Endothelial cell of umbilical vein (primary cell): ENCODE measurements at regions not wholly inside any gene's neighbourhood (a gene's known extent, or its start where the extent isn't known, plus 50 kb on each side); places are given as distances from the start of the nearest gene placed in this dataset.

ENCODE experiments used
- CTCF ChIP-seq, 2 donors: IDR thresholded peaks; 1 replicate in 1 of 2; 2 replicates in 1 of 2; pipeline ENCODE4 v1.5.1; 2011; ENCODE audit warnings: low read length in 2 of 2, mild to moderate bottlenecking in 2 of 2, moderate library complexity in 2 of 2, control low read depth in 1 of 2, inconsistent platforms in 1 of 2, low read depth in 1 of 2; ENCODE audit not compliant: insufficient read depth in 1 of 2; ENCODE audit errors: extremely low read depth in 1 of 2
- EZH2 ChIP-seq: IDR thresholded peaks from 2 replicates; pipeline ENCODE4 v1.6.1; 2012; ENCODE audit warnings: borderline replicate concordance, low read depth, mild to moderate bottlenecking, moderate library complexity, low read length, inconsistent platforms; ENCODE audit not compliant: severe bottlenecking
- FOS ChIP-seq: IDR thresholded peaks from 2 replicates; pipeline ENCODE4 v1.6.1; 2011; ENCODE audit warnings: mild to moderate bottlenecking, low read length, moderate library complexity, borderline replicate concordance; ENCODE audit not compliant: insufficient read depth
- JUN ChIP-seq: IDR thresholded peaks from 2 replicates; pipeline ENCODE4 v1.6.1; 2011; ENCODE audit warnings: borderline replicate concordance, low read depth; ENCODE audit not compliant: insufficient read length, insufficient read depth
- POLR2A ChIP-seq: IDR thresholded peaks from 2 replicates; pipeline ENCODE4 v1.6.1; 2012; ENCODE audit warnings: low read depth, mild to moderate bottlenecking, control low read depth, low read length
- POLR2AphosphoS5 ChIP-seq: IDR thresholded peaks from 2 replicates; pipeline ENCODE4 v1.6.1; 2012; ENCODE audit warnings: low read depth, mild to moderate bottlenecking, control low read depth, low read length, moderate library complexity; ENCODE audit not compliant: insufficient read depth
- TF ChIP-seq, protein P1 (sequence below): IDR thresholded peaks from 2 replicates; pipeline ENCODE4 v1.6.1; 2011; ENCODE audit not compliant: insufficient read depth, insufficient read length

DNA sequence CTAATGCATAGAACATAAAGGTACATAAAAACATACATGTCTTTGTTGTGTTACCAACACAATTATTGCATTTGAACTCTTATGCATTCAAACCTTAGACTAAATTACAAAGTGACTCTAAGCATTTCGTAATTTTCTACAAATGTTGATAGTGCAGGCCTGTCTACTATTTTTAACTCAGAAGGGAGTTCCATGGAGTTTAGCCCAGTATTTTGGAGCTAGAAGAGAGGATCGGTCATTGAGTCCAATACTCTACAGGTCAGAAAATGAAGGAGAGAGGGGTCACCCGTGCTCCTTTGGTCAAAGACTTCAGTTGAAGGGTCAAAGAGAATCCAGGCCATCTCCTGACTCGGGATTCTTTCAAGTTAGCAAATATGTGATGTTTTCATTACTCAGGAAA, 55.3 kb upstream of the SRRM3 start:
- TF ChIP-seq POLR2A (no peak), JUN (no peak), POLR2AphosphoS5 (no peak), CTCF (IDR thresholded peaks at IDR 0.05; ENCODE audit: extremely low read depth in 1 of 2, insufficient read depth in 1 of 2, low read depth in 1 of 2, low read length in 2 of 2) (no peak), FOS (no peak), EZH2 (no peak)
- TF ChIP-seq, protein P1, sequence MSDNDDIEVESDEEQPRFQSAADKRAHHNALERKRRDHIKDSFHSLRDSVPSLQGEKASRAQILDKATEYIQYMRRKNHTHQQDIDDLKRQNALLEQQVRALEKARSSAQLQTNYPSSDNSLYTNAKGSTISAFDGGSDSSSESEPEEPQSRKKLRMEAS: no peak
